Panc1 (cell line): ENCODE measurements at regions not wholly inside any gene's neighbourhood (a gene's known extent, or its start where the extent isn't known, plus 50 kb on each side); places are given as distances from the start of the nearest gene placed in this dataset.
"Not testable (repeated sequence)": the region's sequence is repeated elsewhere in the genome, so short reads cannot be mapped to it uniquely, and the experiment has no call there.

ENCODE experiments used
- ATAC-seq: fragments of 200-7000 bp; cut with Tn5 transposase; 2 replicates; pipeline ENCODE4 v1.9.1; 2020; ENCODE audit warnings: mild to moderate bottlenecking, moderate library complexity
- BruUV-seq: library from RNA; stranded (reverse); fragments of 400-500 nt; replicated peaks from 2 replicates; lab custom pipeline; 2021; lab: Mats Ljungman, UMichigan
- CTCF ChIA-PET: fragments of 300-600 bp; sonication (Branson Sonifier 250); formaldehyde crosslinking; loops from one replicate; lab custom pipeline; 2022; ENCODE audit warnings: antibody characterized with exemption; lab: Charles Lee
- POLR2A ChIA-PET: fragments of 300-600 bp; sonication (Branson Sonifier 250); formaldehyde crosslinking; loops from one replicate; lab custom pipeline; 2022; ENCODE audit warnings: antibody characterized with exemption; lab: Charles Lee
- DNase-seq: peaks from one replicate; pipeline ENCODE4 v3.0.0-alpha.2; 2010; ENCODE audit warnings: low read depth, low spot score
- H3K27ac ChIP-seq: 2 replicates; pipeline ENCODE4 v1.5.1; 2011; ENCODE audit warnings: mild to moderate bottlenecking, low read length, inconsistent platforms
- H3K27me3 ChIP-seq: fragments of 200-500 bp; sonication (Bioruptor generic); 2 replicates; pipeline ENCODE4 v1.6.0; 2014; ENCODE audit warnings: low read length, inconsistent platforms; ENCODE audit not compliant: control insufficient read depth, insufficient read depth
- H3K36me3 ChIP-seq: fragments of 200-500 bp; sonication (Bioruptor generic); 2 replicates; pipeline ENCODE4 v1.5.1; 2014; ENCODE audit warnings: inconsistent platforms, mild to moderate bottlenecking, low read length, moderate library complexity; ENCODE audit not compliant: control insufficient read depth, insufficient read depth
- H3K4me1 ChIP-seq: 2 replicates; pipeline ENCODE4 v1.5.1; 2011; ENCODE audit warnings: inconsistent platforms, mild to moderate bottlenecking, low read length, moderate library complexity; ENCODE audit not compliant: control insufficient read depth, insufficient read depth
- H3K4me3 ChIP-seq, 2 experiments: 2 replicates each; pipeline ENCODE4 v1.5.1; 2011 to 2012; ENCODE audit warnings: low read depth in 2 of 2, low read length in 2 of 2, mild to moderate bottlenecking in 2 of 2, inconsistent platforms in 1 of 2, moderate library complexity in 1 of 2
- H3K9me3 ChIP-seq: fragments of 200-500 bp; sonication (Bioruptor generic); 2 replicates; pipeline ENCODE4 v1.5.1; 2014; ENCODE audit warnings: low read depth, mild to moderate bottlenecking, inconsistent platforms, low read length, moderate library complexity; ENCODE audit not compliant: control insufficient read depth, insufficient read depth
- POLR2AphosphoS5 ChIP-seq: IDR thresholded peaks from 2 replicates; pipeline ENCODE4 v1.6.1; 2012; ENCODE audit warnings: mild to moderate bottlenecking, low read depth, low read length, moderate library complexity
- SIN3A ChIP-seq: IDR thresholded peaks from 2 replicates; pipeline ENCODE4 v1.6.1; 2012; ENCODE audit warnings: low read depth, mild to moderate bottlenecking, low read length, moderate library complexity, borderline replicate concordance; ENCODE audit not compliant: insufficient read depth
- TCF7L2 ChIP-seq: IDR thresholded peaks from 2 replicates; pipeline ENCODE4 v1.6.1; 2011; ENCODE audit warnings: mild to moderate bottlenecking, low read depth, low read length, inconsistent platforms
- in situ Hi-C: cut with HindIII; loops from 2 replicates; pipeline ENCODE4 v1.10.0; 2016; ENCODE audit warnings: low sequenced_read_pairs, low pct_unique_long_range_greater_than_20kb
- intact Hi-C: fragments of 100-400 bp; cut with micrococcal nuclease; formaldehyde crosslinking; loops from one replicate; pipeline ENCODE4 v1.10.0; 2022; ENCODE audit not compliant: unreplicated experiment
- TF ChIP-seq, protein P1 (sequence below): fragments of 450-650 bp; IDR thresholded peaks from 2 replicates; pipeline ENCODE4 v1.5.1; 2017; ENCODE audit warnings: mild to moderate bottlenecking
- TF ChIP-seq, protein P2 (sequence below), 2 experiments: IDR thresholded peaks; 2 replicates each; pipeline ENCODE4 v1.6.1; 2011 to 2012; ENCODE audit warnings: low read depth in 2 of 2, control low read depth in 1 of 2, low read length in 1 of 2, mild to moderate bottlenecking in 1 of 2, moderate library complexity in 1 of 2; ENCODE audit not compliant: insufficient read depth in 1 of 2

DNA sequence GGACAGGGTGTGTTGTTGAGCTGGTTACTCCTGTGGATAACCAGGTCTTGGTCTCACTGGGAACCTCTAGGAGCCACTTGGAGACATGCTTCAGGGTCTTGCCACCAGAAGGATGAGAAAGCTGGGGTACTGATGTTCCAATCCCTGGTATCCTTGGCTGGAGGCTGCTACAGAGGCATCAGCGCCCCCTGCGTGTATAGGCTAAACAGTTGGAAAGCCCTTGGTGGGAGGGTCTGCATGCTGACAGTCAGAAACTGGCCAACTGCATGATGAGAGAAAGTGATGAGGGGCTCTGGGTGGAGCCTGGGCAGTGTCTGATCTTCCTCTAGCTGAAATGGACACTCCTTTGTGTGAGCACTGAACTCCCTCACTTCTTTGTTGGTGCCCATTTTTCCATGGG, 536.9 kb downstream of the XYLT1 start:
- H3K36me3 ChIP-seq, result no peaks in the 10 kb centered on the region
- ChIA-PET POLR2A (no interaction called here), CTCF (no interaction called here)
- in situ Hi-C loops, result no loop called here
- H3K27ac ChIP-seq, result no peak overlapping the region
- no peaks in the 10 kb centered on the region for H3K9me3 ChIP-seq
- peaks cover 14% of the 10 kb centered on the region for H3K27me3 ChIP-seq
- intact Hi-C loops, result no loop called here
- no TSS peak for BruUV-seq
- ATAC-seq (no peak), DNase-seq (no peak)
- H3K4me3 ChIP-seq, result no peak overlapping the region
- H3K4me1 ChIP-seq, result no peaks in the 10 kb centered on the region
- no peak for TF ChIP-seq POLR2AphosphoS5
- TF ChIP-seq, protein P1, sequence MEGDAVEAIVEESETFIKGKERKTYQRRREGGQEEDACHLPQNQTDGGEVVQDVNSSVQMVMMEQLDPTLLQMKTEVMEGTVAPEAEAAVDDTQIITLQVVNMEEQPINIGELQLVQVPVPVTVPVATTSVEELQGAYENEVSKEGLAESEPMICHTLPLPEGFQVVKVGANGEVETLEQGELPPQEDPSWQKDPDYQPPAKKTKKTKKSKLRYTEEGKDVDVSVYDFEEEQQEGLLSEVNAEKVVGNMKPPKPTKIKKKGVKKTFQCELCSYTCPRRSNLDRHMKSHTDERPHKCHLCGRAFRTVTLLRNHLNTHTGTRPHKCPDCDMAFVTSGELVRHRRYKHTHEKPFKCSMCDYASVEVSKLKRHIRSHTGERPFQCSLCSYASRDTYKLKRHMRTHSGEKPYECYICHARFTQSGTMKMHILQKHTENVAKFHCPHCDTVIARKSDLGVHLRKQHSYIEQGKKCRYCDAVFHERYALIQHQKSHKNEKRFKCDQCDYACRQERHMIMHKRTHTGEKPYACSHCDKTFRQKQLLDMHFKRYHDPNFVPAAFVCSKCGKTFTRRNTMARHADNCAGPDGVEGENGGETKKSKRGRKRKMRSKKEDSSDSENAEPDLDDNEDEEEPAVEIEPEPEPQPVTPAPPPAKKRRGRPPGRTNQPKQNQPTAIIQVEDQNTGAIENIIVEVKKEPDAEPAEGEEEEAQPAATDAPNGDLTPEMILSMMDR, result no peak
- no peak for TF ChIP-seq SIN3A
- TF ChIP-seq, protein P2, sequence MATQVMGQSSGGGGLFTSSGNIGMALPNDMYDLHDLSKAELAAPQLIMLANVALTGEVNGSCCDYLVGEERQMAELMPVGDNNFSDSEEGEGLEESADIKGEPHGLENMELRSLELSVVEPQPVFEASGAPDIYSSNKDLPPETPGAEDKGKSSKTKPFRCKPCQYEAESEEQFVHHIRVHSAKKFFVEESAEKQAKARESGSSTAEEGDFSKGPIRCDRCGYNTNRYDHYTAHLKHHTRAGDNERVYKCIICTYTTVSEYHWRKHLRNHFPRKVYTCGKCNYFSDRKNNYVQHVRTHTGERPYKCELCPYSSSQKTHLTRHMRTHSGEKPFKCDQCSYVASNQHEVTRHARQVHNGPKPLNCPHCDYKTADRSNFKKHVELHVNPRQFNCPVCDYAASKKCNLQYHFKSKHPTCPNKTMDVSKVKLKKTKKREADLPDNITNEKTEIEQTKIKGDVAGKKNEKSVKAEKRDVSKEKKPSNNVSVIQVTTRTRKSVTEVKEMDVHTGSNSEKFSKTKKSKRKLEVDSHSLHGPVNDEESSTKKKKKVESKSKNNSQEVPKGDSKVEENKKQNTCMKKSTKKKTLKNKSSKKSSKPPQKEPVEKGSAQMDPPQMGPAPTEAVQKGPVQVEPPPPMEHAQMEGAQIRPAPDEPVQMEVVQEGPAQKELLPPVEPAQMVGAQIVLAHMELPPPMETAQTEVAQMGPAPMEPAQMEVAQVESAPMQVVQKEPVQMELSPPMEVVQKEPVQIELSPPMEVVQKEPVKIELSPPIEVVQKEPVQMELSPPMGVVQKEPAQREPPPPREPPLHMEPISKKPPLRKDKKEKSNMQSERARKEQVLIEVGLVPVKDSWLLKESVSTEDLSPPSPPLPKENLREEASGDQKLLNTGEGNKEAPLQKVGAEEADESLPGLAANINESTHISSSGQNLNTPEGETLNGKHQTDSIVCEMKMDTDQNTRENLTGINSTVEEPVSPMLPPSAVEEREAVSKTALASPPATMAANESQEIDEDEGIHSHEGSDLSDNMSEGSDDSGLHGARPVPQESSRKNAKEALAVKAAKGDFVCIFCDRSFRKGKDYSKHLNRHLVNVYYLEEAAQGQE (IDR thresholded peaks at IDR 0.05; ENCODE audit: insufficient read depth in 1 of 2, low read depth in 2 of 2, low read length in 1 of 2), result no peak
- TF ChIP-seq TCF7L2, result no peak

DNA sequence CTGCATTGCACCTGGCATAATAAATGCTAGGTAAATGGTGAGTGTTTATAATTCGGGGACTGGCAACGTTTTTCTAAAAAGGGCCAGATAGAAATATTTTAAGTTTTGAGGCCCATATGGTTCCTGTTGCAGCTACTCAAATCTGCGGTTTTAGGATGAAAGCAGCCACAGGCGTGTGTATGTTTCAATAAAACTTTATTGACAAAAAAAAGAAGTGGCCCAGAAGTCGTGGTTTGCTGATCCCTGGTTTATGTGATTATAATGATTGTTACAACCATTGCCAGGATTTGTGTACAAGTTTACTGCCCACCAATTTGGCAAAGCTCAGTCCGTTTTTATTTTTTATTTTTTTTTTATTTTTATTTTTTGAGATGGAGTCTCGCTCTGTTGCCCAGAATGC, 536.1 kb downstream of the XYLT1 start:
- H3K27ac ChIP-seq, result no peak overlapping the region
- ATAC-seq (no peak), DNase-seq (no peak)
- no TSS peak for BruUV-seq
- POLR2A ChIA-PET, result interaction anchor here (0.7 kb wide), 1 partner anchor 42 kb away, joined by 3 read pairs; no protein-coding TSS in a partner anchor
- H3K27me3 ChIP-seq, result peaks cover 16% of the 10 kb centered on the region
- H3K4me1 ChIP-seq, result no peaks in the 10 kb centered on the region
- H3K36me3 ChIP-seq, result no peaks in the 10 kb centered on the region
- no peak overlapping the region for H3K4me3 ChIP-seq
- in situ Hi-C loops, result no loop called here
- TF ChIP-seq POLR2AphosphoS5 (no peak), TCF7L2 (no peak), SIN3A (no peak)
- TF ChIP-seq, protein P1, result no peak
- TF ChIP-seq, protein P2 (IDR thresholded peaks at IDR 0.05; ENCODE audit: insufficient read depth in 1 of 2, low read depth in 2 of 2, low read length in 1 of 2), result no peak
- CTCF ChIA-PET, result no interaction called here
- no peaks in the 10 kb centered on the region for H3K9me3 ChIP-seq
- intact Hi-C loops, result no loop called here

DNA sequence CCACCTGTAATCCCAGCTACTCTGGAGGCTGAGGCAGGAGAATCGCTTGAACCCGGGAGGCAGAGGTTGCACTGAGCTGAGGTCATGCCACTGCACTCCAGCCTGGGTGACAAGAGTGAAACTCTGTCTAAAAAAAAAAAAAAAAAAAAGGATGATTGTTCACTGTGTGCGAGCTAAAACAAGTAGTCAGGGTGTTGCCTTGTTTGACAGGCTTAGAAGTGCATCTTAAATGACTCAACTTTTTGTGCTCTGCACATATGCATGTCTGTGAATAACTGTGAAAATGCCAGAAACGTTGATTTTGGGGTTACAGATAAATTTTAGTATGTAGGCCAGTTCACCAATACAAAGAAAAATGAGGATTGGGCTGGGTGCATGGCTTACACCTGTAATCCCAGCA, 534.9 kb downstream of the XYLT1 start:
- H3K36me3 ChIP-seq, BruUV-seq, H3K27ac ChIP-seq, H3K4me1 ChIP-seq, CTCF ChIA-PET, DNase-seq, H3K4me3 ChIP-seq, ATAC-seq, H3K9me3 ChIP-seq, in situ Hi-C loops, POLR2A ChIA-PET, intact Hi-C loops: not testable (repeated sequence)
- peaks cover 22% of the 10 kb centered on the region for H3K27me3 ChIP-seq
